ENCODE measurements at regions not wholly inside any gene's neighbourhood (a gene's known extent, or its start where the extent isn't known, plus 50 kb on each side); places are given as distances from the start of the nearest gene placed in this dataset.

DNA sequence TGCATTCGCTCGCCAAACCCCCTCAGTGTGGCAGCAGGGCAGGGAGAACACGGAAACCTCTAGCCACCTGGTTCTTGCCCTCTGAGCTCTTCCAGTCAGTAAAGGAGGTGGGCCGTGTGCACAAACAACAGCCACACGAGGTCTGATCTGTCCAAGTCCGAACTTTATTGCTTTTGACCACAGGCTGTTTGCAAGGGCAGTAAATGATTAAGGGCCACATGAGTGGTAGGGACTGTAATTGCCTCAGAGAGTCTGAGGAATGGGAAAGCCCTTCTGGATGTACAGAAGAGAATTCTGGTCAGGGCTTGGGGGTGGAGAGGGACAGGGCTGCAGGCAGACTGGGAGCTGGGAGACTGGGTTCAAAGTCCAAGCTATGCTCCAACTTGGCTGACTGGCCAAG, 75.7 kb upstream of the LHX1 start:
- Histone ChIP-seq H3K4me1 (ENCODE audit: control insufficient read depth, insufficient read depth, low read length) (no peaks in the 10 kb centered on the region), H3K36me3 (ENCODE audit: control insufficient read depth in 2 of 2, insufficient read depth in 1 of 2, low read length in 2 of 2) (no peaks in the 10 kb centered on the region), H3K9me3 (ENCODE audit: control insufficient read depth, insufficient read depth, low read depth, low read length) (no peaks in the 10 kb centered on the region), H3K27ac (ENCODE audit: extremely low read depth, low read depth, low read length) (no peak overlapping the region), H3K4me3 (ENCODE audit: low read depth, low read length) (no peak overlapping the region)
- CTCF ChIA-PET = interaction anchor here (0.5 kb wide), 1 partner anchor 155 kb away, joined by 4 read pairs; no protein-coding TSS in a partner anchor
- no peak for TF ChIP-seq ZNF776 (tag by site-specific recombination; IDR thresholded peaks at IDR 0.05; ENCODE audit: borderline replicate concordance)
- no peak for TF ChIP-seq ZNF623 (tag by site-specific recombination; IDR thresholded peaks at IDR 0.05)
- TF ChIP-seq SALL2 (tag by site-specific recombination; IDR thresholded peaks at IDR 0.05; ENCODE audit: borderline replicate concordance) = no peak
- TF ChIP-seq ZNF404 (tag by site-specific recombination; IDR thresholded peaks at IDR 0.05) = no peak
- TF ChIP-seq ZNF596 (tag by site-specific recombination; IDR thresholded peaks at IDR 0.05) = no peak
- no peak for TF ChIP-seq HOXC10 (CRISPR knock-in tag; IDR thresholded peaks at IDR 0.05)
- TF ChIP-seq ZNF654 (tag by site-specific recombination; IDR thresholded peaks at IDR 0.05; ENCODE audit: low read depth) = no peak
- POLR2A ChIA-PET = interaction anchor here (0.8 kb wide), 1 partner anchor 45 kb away, joined by 3 read pairs; no protein-coding TSS in a partner anchor

DNA sequence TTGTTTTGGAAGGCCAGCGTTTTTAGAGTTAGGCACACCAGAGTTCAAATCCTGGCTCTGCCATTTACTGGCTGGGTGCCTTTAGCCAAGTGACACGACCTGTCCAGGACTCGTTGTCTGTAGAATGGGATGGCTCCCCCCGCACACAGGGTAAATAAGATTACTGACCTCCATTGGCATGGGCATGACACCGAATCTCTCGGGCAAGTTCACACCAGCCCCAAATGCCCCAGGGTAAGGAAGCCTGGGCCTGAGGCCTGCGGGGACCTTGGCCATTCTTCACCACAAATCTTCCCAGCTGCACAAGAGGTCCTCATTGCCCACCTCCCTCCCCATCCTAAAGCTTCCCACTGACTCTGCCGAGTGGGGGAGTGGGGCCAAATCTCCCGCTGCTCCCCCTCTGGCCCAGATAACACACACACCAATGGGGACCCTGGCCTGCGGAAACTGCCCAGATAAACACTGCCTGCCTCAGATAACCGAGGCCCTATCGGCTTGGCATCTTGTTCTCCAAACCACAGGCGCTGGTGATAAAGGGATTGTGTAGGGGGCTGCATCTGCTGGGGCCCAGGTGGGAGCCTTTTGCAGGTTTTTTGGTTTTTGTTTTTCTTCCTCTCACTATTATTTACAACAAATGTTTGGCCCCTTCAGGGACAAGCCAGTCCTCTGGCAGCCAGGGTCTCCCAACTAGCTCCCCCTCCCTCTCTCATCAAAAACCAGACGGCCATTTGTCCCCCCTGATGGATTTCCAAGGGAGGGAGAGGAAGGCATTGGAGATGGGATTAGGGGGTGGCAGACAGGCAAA, 75.0 kb upstream of the LHX1 start:
- ChIA-PET POLR2A (no interaction called here), CTCF (interaction anchor here (0.6 to 0.9 kb wide), 2 partner anchors 204 to 234 kb away, joined by 3 to 5 read pairs; no protein-coding TSS in a partner anchor)
- Histone ChIP-seq H3K4me3 (ENCODE audit: low read depth, low read length) (no peak overlapping the region), H3K36me3 (ENCODE audit: control insufficient read depth in 2 of 2, insufficient read depth in 1 of 2, low read length in 2 of 2) (no peaks in the 10 kb centered on the region), H3K27ac (ENCODE audit: extremely low read depth, low read depth, low read length) (no peak overlapping the region), H3K9me3 (ENCODE audit: control insufficient read depth, insufficient read depth, low read depth, low read length) (no peaks in the 10 kb centered on the region), H3K4me1 (ENCODE audit: control insufficient read depth, insufficient read depth, low read length) (no peaks in the 10 kb centered on the region)
- TF ChIP-seq ZNF777 (tag by site-specific recombination; IDR thresholded peaks at IDR 0.05; ENCODE audit: borderline replicate concordance) (no peak), ZNF324 (tag by site-specific recombination; IDR thresholded peaks at IDR 0.05) (no peak), ZNF549 (tag by site-specific recombination; IDR thresholded peaks at IDR 0.05) (no peak), HOXD13 (CRISPR knock-in tag; IDR thresholded peaks at IDR 0.05; ENCODE audit: borderline replicate concordance) (no peak), ZBTB48 (tag by site-specific recombination; IDR thresholded peaks at IDR 0.05) (no peak)
- TF ChIP-seq, protein P1, sequence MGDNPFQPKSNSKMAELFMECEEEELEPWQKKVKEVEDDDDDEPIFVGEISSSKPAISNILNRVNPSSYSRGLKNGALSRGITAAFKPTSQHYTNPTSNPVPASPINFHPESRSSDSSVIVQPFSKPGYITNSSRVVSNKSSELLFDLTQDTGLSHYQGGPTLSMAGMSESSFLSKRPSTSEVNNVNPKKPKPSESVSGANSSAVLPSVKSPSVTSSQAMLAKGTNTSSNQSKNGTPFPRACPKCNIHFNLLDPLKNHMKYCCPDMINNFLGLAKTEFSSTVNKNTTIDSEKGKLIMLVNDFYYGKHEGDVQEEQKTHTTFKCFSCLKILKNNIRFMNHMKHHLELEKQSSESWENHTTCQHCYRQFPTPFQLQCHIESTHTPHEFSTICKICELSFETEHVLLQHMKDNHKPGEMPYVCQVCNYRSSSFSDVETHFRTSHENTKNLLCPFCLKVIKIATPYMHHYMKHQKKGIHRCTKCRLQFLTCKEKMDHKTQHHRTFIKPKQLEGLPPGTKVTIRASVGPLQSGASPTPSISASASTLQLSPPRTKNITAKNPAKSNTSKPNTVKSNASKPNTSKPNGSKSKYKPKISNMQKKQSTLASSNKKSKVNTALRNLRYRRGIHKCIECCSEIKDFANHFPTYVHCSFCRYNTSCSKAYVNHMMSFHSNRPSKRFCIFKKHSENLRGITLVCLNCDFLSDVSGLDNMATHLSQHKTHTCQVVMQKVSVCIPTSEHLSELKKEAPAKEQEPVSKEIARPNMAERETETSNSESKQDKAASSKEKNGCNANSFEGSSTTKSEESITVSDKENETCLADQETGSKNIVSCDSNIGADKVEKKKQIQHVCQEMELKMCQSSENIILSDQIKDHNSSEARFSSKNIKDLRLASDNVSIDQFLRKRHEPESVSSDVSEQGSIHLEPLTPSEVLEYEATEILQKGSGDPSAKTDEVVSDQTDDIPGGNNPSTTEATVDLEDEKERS (tag by site-specific recombination; IDR thresholded peaks at IDR 0.05) = no peak

DNA sequence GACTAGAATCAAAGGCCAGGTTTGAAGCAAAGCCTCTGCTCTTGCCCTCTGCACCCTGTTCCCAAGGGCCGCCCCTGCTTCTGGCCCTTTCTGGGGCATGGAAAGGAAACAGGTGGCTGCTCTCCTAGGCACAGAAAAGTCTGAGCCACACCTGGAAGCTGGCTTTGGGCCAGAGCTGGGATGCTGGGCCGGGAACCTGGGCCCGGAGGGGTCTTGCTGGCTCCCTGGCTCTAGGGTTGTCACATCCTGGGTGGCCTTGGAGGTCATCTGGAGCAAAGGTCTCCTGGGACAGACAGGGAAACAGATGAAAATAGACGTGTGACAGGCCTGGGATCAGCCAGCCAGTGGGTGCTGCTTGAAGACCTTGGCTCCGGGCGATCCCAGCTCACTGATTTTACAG, 74.1 kb upstream of the LHX1 start:
- CTCF ChIA-PET = interaction anchor here (0.7 to 0.9 kb wide), 2 partner anchors 19 to 205 kb away, joined by 3 to 5 read pairs; no protein-coding TSS in a partner anchor
- POLR2A ChIA-PET = no interaction called here
- H3K36me3 ChIP-seq (ENCODE audit: control insufficient read depth in 2 of 2, insufficient read depth in 1 of 2, low read length in 2 of 2) = no peaks in the 10 kb centered on the region
- TF ChIP-seq, protein P2, sequence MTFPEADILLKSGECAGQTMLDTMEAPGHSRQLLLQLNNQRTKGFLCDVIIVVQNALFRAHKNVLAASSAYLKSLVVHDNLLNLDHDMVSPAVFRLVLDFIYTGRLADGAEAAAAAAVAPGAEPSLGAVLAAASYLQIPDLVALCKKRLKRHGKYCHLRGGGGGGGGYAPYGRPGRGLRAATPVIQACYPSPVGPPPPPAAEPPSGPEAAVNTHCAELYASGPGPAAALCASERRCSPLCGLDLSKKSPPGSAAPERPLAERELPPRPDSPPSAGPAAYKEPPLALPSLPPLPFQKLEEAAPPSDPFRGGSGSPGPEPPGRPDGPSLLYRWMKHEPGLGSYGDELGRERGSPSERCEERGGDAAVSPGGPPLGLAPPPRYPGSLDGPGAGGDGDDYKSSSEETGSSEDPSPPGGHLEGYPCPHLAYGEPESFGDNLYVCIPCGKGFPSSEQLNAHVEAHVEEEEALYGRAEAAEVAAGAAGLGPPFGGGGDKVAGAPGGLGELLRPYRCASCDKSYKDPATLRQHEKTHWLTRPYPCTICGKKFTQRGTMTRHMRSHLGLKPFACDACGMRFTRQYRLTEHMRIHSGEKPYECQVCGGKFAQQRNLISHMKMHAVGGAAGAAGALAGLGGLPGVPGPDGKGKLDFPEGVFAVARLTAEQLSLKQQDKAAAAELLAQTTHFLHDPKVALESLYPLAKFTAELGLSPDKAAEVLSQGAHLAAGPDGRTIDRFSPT (tag by site-specific recombination; IDR thresholded peaks at IDR 0.05) = no peak
- TF ChIP-seq, protein P3, sequence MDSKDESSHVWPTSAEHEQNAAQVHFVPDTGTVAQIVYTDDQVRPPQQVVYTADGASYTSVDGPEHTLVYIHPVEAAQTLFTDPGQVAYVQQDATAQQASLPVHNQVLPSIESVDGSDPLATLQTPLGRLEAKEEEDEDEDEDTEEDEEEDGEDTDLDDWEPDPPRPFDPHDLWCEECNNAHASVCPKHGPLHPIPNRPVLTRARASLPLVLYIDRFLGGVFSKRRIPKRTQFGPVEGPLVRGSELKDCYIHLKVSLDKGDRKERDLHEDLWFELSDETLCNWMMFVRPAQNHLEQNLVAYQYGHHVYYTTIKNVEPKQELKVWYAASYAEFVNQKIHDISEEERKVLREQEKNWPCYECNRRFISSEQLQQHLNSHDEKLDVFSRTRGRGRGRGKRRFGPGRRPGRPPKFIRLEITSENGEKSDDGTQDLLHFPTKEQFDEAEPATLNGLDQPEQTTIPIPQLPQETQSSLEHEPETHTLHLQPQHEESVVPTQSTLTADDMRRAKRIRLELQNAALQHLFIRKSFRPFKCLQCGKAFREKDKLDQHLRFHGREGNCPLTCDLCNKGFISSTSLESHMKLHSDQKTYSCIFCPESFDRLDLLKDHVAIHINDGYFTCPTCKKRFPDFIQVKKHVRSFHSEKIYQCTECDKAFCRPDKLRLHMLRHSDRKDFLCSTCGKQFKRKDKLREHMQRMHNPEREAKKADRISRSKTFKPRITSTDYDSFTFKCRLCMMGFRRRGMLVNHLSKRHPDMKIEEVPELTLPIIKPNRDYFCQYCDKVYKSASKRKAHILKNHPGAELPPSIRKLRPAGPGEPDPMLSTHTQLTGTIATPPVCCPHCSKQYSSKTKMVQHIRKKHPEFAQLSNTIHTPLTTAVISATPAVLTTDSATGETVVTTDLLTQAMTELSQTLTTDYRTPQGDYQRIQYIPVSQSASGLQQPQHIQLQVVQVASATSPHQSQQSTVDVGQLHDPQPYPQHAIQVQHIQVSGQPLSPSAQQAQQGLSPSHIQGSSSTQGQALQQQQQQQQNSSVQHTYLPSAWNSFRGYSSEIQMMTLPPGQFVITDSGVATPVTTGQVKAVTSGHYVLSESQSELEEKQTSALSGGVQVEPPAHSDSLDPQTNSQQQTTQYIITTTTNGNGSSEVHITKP (tag by site-specific recombination; IDR thresholded peaks at IDR 0.05) = no peak
- TF ChIP-seq, protein P4, sequence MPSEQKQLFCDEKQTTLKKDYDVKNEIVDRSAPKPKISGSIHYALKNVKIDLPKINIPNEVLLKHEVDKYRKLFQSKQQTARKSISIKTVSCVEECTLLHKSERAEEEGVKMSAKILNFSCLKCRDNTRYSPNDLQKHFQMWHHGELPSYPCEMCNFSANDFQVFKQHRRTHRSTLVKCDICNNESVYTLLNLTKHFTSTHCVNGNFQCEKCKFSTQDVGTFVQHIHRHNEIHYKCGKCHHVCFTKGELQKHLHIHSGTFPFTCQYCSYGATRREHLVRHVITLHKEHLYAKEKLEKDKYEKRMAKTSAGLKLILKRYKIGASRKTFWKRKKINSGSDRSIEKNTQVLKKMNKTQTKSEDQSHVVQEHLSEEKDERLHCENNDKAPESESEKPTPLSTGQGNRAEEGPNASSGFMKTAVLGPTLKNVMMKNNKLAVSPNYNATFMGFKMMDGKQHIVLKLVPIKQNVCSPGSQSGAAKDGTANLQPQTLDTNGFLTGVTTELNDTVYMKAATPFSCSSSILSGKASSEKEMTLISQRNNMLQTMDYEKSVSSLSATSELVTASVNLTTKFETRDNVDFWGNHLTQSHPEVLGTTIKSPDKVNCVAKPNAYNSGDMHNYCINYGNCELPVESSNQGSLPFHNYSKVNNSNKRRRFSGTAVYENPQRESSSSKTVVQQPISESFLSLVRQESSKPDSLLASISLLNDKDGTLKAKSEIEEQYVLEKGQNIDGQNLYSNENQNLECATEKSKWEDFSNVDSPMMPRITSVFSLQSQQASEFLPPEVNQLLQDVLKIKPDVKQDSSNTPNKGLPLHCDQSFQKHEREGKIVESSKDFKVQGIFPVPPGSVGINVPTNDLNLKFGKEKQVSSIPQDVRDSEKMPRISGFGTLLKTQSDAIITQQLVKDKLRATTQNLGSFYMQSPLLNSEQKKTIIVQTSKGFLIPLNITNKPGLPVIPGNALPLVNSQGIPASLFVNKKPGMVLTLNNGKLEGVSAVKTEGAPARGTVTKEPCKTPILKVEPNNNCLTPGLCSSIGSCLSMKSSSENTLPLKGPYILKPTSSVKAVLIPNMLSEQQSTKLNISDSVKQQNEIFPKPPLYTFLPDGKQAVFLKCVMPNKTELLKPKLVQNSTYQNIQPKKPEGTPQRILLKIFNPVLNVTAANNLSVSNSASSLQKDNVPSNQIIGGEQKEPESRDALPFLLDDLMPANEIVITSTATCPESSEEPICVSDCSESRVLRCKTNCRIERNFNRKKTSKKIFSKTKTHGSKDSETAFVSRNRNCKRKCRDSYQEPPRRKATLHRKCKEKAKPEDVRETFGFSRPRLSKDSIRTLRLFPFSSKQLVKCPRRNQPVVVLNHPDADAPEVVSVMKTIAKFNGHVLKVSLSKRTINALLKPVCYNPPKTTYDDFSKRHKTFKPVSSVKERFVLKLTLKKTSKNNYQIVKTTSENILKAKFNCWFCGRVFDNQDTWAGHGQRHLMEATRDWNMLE (tag by site-specific recombination; conservative IDR thresholded peaks at IDR 0.05; ENCODE audit: low read depth) = no peak

More for the DNA sequence above, 74.1 kb upstream of the LHX1 start:
- Histone ChIP-seq H3K4me1 (ENCODE audit: control insufficient read depth, insufficient read depth, low read length) (no peaks in the 10 kb centered on the region), H3K9me3 (ENCODE audit: control insufficient read depth, insufficient read depth, low read depth, low read length) (no peaks in the 10 kb centered on the region), H3K4me3 (ENCODE audit: low read depth, low read length) (no peak overlapping the region), H3K27ac (ENCODE audit: extremely low read depth, low read depth, low read length) (no peak overlapping the region)

Data from HEK293 (cell line).